DOHH2 (cell line): ENCODE measurements at regions not wholly inside any gene's neighbourhood (a gene's known extent, or its start where the extent isn't known, plus 50 kb on each side); places are given as distances from the start of the nearest gene placed in this dataset.

Experiments used
- H3F3A ChIP-seq: fragments of 200-600 bp; sonication (generic), shearing (Covaris generic); 2 replicates; pipeline ENCODE4 v1.6.0; 2016; ENCODE audit warnings: antibody characterized with exemption, mild to moderate bottlenecking; ENCODE audit not compliant: control insufficient read depth, insufficient read depth
- H3K27ac ChIP-seq: fragments of 200-600 bp; sonication (generic); 2 replicates; pipeline ENCODE4 v1.5.1; 2014; ENCODE audit warnings: low read depth, mild to moderate bottlenecking, low read length, moderate library complexity
- H3K27me3 ChIP-seq: fragments of 200-600 bp; sonication (generic); 2 replicates; pipeline ENCODE4 v1.6.1; 2014; ENCODE audit warnings: mild to moderate bottlenecking, low read length, mixed read lengths; ENCODE audit not compliant: control insufficient read depth
- H3K36me3 ChIP-seq: fragments of 200-600 bp; sonication (generic); 2 replicates; pipeline ENCODE4 v1.6.1; 2014; ENCODE audit warnings: mild to moderate bottlenecking, low read length, moderate library complexity, mixed read lengths; ENCODE audit not compliant: control insufficient read depth
- H3K4me1 ChIP-seq: fragments of 200-600 bp; sonication (generic); 2 replicates; pipeline ENCODE4 v1.6.1; 2014; ENCODE audit warnings: mild to moderate bottlenecking, low read length, mixed read lengths; ENCODE audit not compliant: control insufficient read depth
- H3K4me2 ChIP-seq: fragments of 200-600 bp; sonication (generic); 2 replicates; pipeline ENCODE4 v1.6.0; 2014; ENCODE audit warnings: mild to moderate bottlenecking, low read length, moderate library complexity
- H3K4me3 ChIP-seq: fragments of 200-600 bp; sonication (generic); 2 replicates; pipeline ENCODE4 v1.5.1; 2014; ENCODE audit warnings: mild to moderate bottlenecking, low read length, mixed read lengths
- H3K79me2 ChIP-seq: fragments of 200-600 bp; sonication (generic); 2 replicates; pipeline ENCODE4 v1.6.1; 2014; ENCODE audit warnings: mild to moderate bottlenecking, low read length, mixed read lengths; ENCODE audit not compliant: control insufficient read depth
- H3K9me2 ChIP-seq: fragments of 200-600 bp; sonication (generic); replicated peaks from 2 replicates; pipeline ENCODE4 v1.6.1; 2014; ENCODE audit warnings: mild to moderate bottlenecking, low read length, mixed read lengths; ENCODE audit not compliant: control insufficient read depth
- H3K9me3 ChIP-seq: fragments of 200-600 bp; sonication (generic); 2 replicates; pipeline ENCODE4 v1.6.1; 2014; ENCODE audit warnings: antibody characterized with exemption, low read length, mixed read lengths; ENCODE audit not compliant: control insufficient read depth, insufficient read depth
- H4K20me1 ChIP-seq: fragments of 200-600 bp; sonication (generic); 2 replicates; pipeline ENCODE4 v1.6.0; 2014; ENCODE audit warnings: low read depth, mild to moderate bottlenecking, antibody characterized with exemption, low read length, moderate library complexity; ENCODE audit not compliant: control insufficient read depth, insufficient read depth
- EZH2phosphoT487 ChIP-seq: fragments of 200-600 bp; sonication (generic); IDR thresholded peaks from 2 replicates; pipeline ENCODE4 v1.6.1; 2017; ENCODE audit warnings: borderline replicate concordance, mild to moderate bottlenecking, antibody characterized with exemption, low read length, moderate library complexity, mixed read lengths
- TF ChIP-seq, protein P1 (sequence below): fragments of 200-600 bp; sonication (generic); IDR thresholded peaks from one replicate; pipeline ENCODE4 v1.5.1; 2014; ENCODE audit warnings: antibody characterized with exemption, mild to moderate bottlenecking, low read depth, low read length; ENCODE audit not compliant: poor library complexity, severe bottlenecking

DNA sequence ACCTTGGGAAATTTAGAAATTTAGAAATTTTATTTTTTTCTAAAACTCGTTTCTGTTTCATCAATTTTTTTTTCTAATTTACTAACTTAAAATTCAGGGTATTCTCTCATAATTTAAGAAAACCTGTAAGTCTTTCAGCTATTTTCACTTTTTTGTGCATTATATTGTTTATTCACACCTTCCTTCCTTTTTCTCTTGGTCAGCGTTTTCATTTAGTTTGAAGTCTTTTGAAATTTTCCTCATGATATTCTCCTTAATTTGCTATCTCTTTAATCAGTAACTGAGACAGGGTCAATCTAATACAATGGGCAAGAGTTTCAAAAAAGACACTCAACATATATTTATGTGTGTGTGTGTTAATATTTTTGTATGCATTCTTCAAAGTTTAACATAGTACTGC lies 50.5 kb upstream of the MSTN start:
- Histone ChIP-seq H3K9me3 (no peaks in the 10 kb centered on the region), H3K4me1 (no peaks in the 10 kb centered on the region), H3K27ac (no peak overlapping the region), H3K36me3 (no peaks in the 10 kb centered on the region), H3K27me3 (no peaks in the 10 kb centered on the region), H3F3A (no peaks in the 10 kb centered on the region), H3K79me2 (no peaks in the 10 kb centered on the region), H3K4me3 (no peak overlapping the region), H3K4me2 (no peak overlapping the region), H4K20me1 (no peaks in the 10 kb centered on the region), H3K9me2 (no peaks in the 10 kb centered on the region)
- TF ChIP-seq, protein P1, sequence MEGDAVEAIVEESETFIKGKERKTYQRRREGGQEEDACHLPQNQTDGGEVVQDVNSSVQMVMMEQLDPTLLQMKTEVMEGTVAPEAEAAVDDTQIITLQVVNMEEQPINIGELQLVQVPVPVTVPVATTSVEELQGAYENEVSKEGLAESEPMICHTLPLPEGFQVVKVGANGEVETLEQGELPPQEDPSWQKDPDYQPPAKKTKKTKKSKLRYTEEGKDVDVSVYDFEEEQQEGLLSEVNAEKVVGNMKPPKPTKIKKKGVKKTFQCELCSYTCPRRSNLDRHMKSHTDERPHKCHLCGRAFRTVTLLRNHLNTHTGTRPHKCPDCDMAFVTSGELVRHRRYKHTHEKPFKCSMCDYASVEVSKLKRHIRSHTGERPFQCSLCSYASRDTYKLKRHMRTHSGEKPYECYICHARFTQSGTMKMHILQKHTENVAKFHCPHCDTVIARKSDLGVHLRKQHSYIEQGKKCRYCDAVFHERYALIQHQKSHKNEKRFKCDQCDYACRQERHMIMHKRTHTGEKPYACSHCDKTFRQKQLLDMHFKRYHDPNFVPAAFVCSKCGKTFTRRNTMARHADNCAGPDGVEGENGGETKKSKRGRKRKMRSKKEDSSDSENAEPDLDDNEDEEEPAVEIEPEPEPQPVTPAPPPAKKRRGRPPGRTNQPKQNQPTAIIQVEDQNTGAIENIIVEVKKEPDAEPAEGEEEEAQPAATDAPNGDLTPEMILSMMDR, result no peak
- no peak for TF ChIP-seq EZH2phosphoT487
